Activated naive CD8-positive, alpha-beta T cell treated with anti-CD3 and anti-CD28 coated beads, Interleukin-2, amount 10 ng/mL, durations not matched to agents 7 days and 5 days (primary cell): ENCODE measurements at regions not wholly inside any gene's neighbourhood (a gene's known extent, or its start where the extent isn't known, plus 50 kb on each side); places are given as distances from the start of the nearest gene placed in this dataset.
"Not testable (repeated sequence)": the region's sequence is repeated elsewhere in the genome, so short reads cannot be mapped to it uniquely, and the experiment has no call there.

Experiments used
- ATAC-seq: fragments of 150-1000 bp; cut with Tn5 transposase; one replicate; pipeline ENCODE4 v1.10.0; 2021; ENCODE audit warnings: low read depth, moderate library complexity
- POLR2A ChIA-PET: fragments of 350-600 bp; sonication (Branson Sonifier 250); formaldehyde crosslinking; loops from one replicate; lab custom pipeline; 2021; ENCODE audit warnings: antibody characterized with exemption; lab: Charles Lee
- DNase-seq: peaks from one replicate; pipeline ENCODE4 v3.0.0; 2021
- H3K27ac Mint-ChIP-seq: one replicate; pipeline ENCODE4 v1.8.0; 2022; ENCODE audit warnings: mild to moderate bottlenecking, mixed read lengths
- H3K27me3 Mint-ChIP-seq: one replicate; pipeline ENCODE4 v1.8.0; 2022; ENCODE audit warnings: mild to moderate bottlenecking, moderate library complexity, mixed read lengths
- H3K36me3 Mint-ChIP-seq: one replicate; pipeline ENCODE4 v1.8.0; 2021; ENCODE audit warnings: mild to moderate bottlenecking, mixed read lengths
- H3K4me1 Mint-ChIP-seq: one replicate; pipeline ENCODE4 v1.8.0; 2021; ENCODE audit warnings: mixed read lengths
- H3K4me3 Mint-ChIP-seq: one replicate; pipeline ENCODE4 v1.8.0; 2022; ENCODE audit warnings: mild to moderate bottlenecking, moderate library complexity, mixed read lengths
- H3K9me3 Mint-ChIP-seq: one replicate; pipeline ENCODE4 v1.8.0; 2021; ENCODE audit warnings: mixed read lengths

- H3K36me3 Mint-ChIP-seq: no peaks in the 10 kb centered on the region
- peaks cover 5% of the 10 kb centered on the region for H3K9me3 Mint-ChIP-seq
- H3K27me3 Mint-ChIP-seq: peaks cover under 1% of the 10 kb centered on the region
- H3K4me1 Mint-ChIP-seq: no peaks in the 10 kb centered on the region
- no peak overlapping the region for H3K27ac Mint-ChIP-seq
- no peak overlapping the region for H3K4me3 Mint-ChIP-seq
- POLR2A ChIA-PET: no interaction called here
- no peak for ATAC-seq
- no peak for DNase-seq
These were observed 138.1 kb upstream of the LMNTD1 start for GRCh38 chr12:25690996-25691864.

DNA sequence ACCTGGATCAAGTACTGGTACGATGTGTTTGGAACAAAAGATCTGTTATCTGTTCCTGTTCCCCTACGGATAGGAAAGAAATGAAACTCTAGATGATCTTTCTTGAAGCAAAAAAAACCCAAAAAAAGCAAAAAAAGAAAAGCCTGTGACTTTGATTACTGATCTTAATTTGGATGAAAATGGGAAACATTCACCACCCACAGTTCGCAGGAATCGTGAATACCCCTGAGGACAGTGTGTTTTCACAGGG is 138.7 kb upstream of the LMNTD1 start:
- no peak for DNase-seq
- no peaks in the 10 kb centered on the region for H3K4me1 Mint-ChIP-seq
- POLR2A ChIA-PET: no interaction called here
- peaks cover 5% of the 10 kb centered on the region for H3K9me3 Mint-ChIP-seq
- H3K36me3 Mint-ChIP-seq: no peaks in the 10 kb centered on the region
- H3K4me3 Mint-ChIP-seq: no peak overlapping the region
- no peak for ATAC-seq
- H3K27me3 Mint-ChIP-seq: peaks cover 5% of the 10 kb centered on the region
- H3K27ac Mint-ChIP-seq: no peak overlapping the region

GRCh38 chr12:25692115-25693035 is 139.3 kb upstream of the LMNTD1 start:
- POLR2A ChIA-PET: no interaction called here
- Mint-ChIP-seq H3K4me3 (no peak overlapping the region), H3K27ac (no peak overlapping the region), H3K9me3 (peaks cover 4% of the 10 kb centered on the region), H3K4me1 (no peaks in the 10 kb centered on the region), H3K27me3 (peaks cover 5% of the 10 kb centered on the region), H3K36me3 (no peaks in the 10 kb centered on the region)
- ATAC-seq (no peak), DNase-seq (no peak)

DNA sequence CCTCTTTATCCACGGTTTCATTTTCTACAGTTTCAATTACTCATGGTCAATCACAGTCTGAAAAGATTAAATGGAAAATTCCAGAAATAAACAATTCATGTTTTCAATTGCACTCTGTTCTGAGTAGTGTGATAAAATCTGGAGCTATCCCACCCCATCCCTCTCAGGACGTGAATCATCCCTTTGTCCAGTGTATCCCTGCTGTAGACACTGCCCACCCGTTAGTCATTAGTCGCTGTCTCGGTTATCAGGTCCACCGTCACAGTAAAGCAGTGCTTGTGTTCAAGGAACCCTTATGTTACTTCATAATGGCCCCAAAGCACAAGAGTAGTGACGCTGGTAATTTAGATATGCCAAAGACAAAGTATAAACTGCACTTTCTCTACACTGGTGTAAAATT is 141.0 kb upstream of the LMNTD1 start:
- DNase-seq (no peak), ATAC-seq (no peak)
- Mint-ChIP-seq H3K4me1 (no peaks in the 10 kb centered on the region), H3K36me3 (no peaks in the 10 kb centered on the region), H3K27ac (no peak overlapping the region), H3K4me3 (no peak overlapping the region), H3K9me3 (no peaks in the 10 kb centered on the region), H3K27me3 (peaks cover 5% of the 10 kb centered on the region)
- POLR2A ChIA-PET: no interaction called here

DNA sequence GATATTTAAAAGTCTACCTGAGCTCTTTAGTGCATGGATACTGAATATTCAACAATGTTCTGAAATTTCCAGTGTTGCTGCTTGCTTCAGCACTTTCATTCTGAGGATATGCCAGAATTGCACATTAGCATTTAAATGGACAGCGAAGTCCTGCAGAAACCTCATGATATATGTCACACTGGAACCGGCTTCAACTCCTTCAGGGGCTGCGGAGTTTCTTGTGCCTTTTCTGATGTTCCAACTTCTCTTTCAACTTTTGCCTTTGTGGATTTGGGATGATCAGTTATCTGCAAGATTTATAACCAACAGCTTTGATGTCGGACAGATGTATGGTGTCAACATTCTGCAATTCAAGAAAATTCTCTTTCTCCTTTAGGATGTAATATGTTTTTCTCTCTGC is 142.5 kb upstream of the LMNTD1 start:
- H3K27me3 Mint-ChIP-seq: peaks cover 5% of the 10 kb centered on the region
- ATAC-seq: no peak
- no peak overlapping the region for H3K27ac Mint-ChIP-seq
- no peaks in the 10 kb centered on the region for H3K36me3 Mint-ChIP-seq
- POLR2A ChIA-PET: no interaction called here
- no peak for DNase-seq
- no peak overlapping the region for H3K4me3 Mint-ChIP-seq
- no peaks in the 10 kb centered on the region for H3K4me1 Mint-ChIP-seq
- no peaks in the 10 kb centered on the region for H3K9me3 Mint-ChIP-seq

DNA sequence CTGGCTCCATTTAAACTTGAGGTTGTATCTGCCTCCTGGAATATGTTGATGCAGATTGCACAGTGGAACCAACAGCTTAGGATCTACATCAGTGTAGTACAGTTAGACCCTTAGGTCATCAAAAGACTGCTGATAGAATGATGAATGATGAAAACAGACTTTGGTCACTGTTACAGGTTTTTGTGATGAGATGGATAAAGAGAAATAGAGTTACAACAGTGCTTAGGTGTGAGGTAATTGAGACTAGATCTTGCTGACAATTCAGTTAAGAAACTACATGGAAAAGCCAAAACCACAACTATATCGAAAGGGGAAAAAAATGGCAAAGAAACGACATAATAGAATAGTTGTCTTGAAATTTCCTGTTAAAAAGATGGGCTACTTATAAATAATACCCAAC is 145.7 kb upstream of the LMNTD1 start:
- POLR2A ChIA-PET: no interaction called here
- Mint-ChIP-seq H3K4me3 (no peak overlapping the region), H3K4me1 (no peaks in the 10 kb centered on the region), H3K27me3 (peaks cover 5% of the 10 kb centered on the region), H3K27ac (no peak overlapping the region), H3K36me3 (no peaks in the 10 kb centered on the region), H3K9me3 (no peaks in the 10 kb centered on the region)
- DNase-seq (no peak), ATAC-seq (no peak)

GRCh38 chr12:25699454-25699853 is 146.4 kb upstream of the LMNTD1 start:
- no peaks in the 10 kb centered on the region for H3K9me3 Mint-ChIP-seq
- no peaks in the 10 kb centered on the region for H3K4me1 Mint-ChIP-seq
- H3K27me3 Mint-ChIP-seq: peaks cover 5% of the 10 kb centered on the region
- H3K4me3 Mint-ChIP-seq: no peak overlapping the region
- no peaks in the 10 kb centered on the region for H3K36me3 Mint-ChIP-seq
- H3K27ac Mint-ChIP-seq: no peak overlapping the region
- POLR2A ChIA-PET: no interaction called here
- DNase-seq (no peak), ATAC-seq (no peak)

DNA sequence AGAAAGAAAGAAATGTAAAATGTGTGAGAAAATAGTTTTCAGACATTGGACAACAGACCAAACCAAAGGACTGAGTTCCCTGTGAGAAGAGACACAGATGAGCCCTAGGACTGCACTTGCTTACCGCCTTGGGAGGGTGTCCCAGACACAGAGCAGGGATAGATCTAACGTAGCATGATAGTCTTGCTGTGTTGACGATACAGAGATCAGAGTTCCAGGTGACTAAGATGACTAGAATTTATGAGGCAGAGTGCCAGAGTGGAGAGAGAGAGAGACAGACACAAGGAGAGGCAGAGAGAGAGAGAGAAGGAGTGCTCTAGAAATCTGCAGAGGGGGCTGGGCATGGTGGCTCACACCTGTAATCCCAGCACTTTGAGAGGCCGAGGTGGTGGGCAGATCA is 148.2 kb upstream of the LMNTD1 start:
- no peak for ATAC-seq
- H3K27ac Mint-ChIP-seq: no peak overlapping the region
- DNase-seq: no peak
- H3K9me3 Mint-ChIP-seq: peaks cover 1% of the 10 kb centered on the region
- no peak overlapping the region for H3K4me3 Mint-ChIP-seq
- POLR2A ChIA-PET: no interaction called here
- no peaks in the 10 kb centered on the region for H3K36me3 Mint-ChIP-seq
- H3K4me1 Mint-ChIP-seq: peaks cover 5% of the 10 kb centered on the region
- H3K27me3 Mint-ChIP-seq: peaks cover 4% of the 10 kb centered on the region

GRCh38 chr12:25702553-25702952 is 149.5 kb upstream of the LMNTD1 start:
- Mint-ChIP-seq H3K27ac (no peak overlapping the region), H3K9me3 (peaks cover 4% of the 10 kb centered on the region), H3K4me3 (no peak overlapping the region), H3K27me3 (no peaks in the 10 kb centered on the region), H3K4me1 (peaks cover 5% of the 10 kb centered on the region), H3K36me3 (no peaks in the 10 kb centered on the region)
- DNase-seq (no peak), ATAC-seq (no peak)
- POLR2A ChIA-PET: no interaction called here

GRCh38 chr12:25705261-25705660 is 152.2 kb upstream of the LMNTD1 start:
- POLR2A ChIA-PET: no interaction called here
- peaks cover 1% of the 10 kb centered on the region for H3K36me3 Mint-ChIP-seq

DNA sequence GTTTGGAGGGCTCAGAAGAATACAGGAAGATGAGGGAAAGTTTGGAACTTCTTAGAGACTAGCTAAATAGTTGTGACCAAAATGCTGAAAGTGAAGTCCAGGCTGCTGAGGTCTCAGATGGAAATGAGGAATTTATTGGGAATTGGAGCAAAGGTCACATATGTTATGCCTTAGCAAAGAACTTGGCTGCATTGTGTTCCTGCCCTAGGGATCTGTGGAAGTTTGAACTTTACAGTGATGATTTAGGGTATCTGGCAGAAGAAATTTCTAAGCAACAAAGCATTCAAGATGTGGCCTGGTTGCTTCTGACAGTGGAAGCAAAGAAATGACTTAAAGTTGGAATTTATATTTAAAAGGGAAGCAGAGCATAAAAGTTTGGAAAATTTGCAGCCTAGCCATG is 153.6 kb upstream of the LMNTD1 start:
- H3K36me3 Mint-ChIP-seq, H3K4me3 Mint-ChIP-seq, H3K4me1 Mint-ChIP-seq, H3K27ac Mint-ChIP-seq, DNase-seq, POLR2A ChIA-PET, H3K27me3 Mint-ChIP-seq, ATAC-seq: not testable (repeated sequence)
- peaks cover 11% of the 10 kb centered on the region for H3K9me3 Mint-ChIP-seq

More at GRCh38 chr12:25705261-25705660, 152.2 kb upstream of the LMNTD1 start:
- DNase-seq (no peak), ATAC-seq (no peak)
- peaks cover 5% of the 10 kb centered on the region for H3K4me1 Mint-ChIP-seq
- H3K27ac Mint-ChIP-seq: no peak overlapping the region
- peaks cover 9% of the 10 kb centered on the region for H3K9me3 Mint-ChIP-seq
- H3K4me3 Mint-ChIP-seq: no peak overlapping the region
- H3K27me3 Mint-ChIP-seq: no peaks in the 10 kb centered on the region

GRCh38 chr12:25707056-25707455 is 154.0 kb upstream of the LMNTD1 start:
- ATAC-seq (no peak), DNase-seq (no peak)
- H3K4me3 Mint-ChIP-seq: no peak overlapping the region
- peaks cover 11% of the 10 kb centered on the region for H3K9me3 Mint-ChIP-seq
- H3K27ac Mint-ChIP-seq: no peak overlapping the region
- H3K4me1 Mint-ChIP-seq: peaks cover 7% of the 10 kb centered on the region
- no peaks in the 10 kb centered on the region for H3K27me3 Mint-ChIP-seq
- peaks cover 3% of the 10 kb centered on the region for H3K36me3 Mint-ChIP-seq
- POLR2A ChIA-PET: no interaction called here

DNA sequence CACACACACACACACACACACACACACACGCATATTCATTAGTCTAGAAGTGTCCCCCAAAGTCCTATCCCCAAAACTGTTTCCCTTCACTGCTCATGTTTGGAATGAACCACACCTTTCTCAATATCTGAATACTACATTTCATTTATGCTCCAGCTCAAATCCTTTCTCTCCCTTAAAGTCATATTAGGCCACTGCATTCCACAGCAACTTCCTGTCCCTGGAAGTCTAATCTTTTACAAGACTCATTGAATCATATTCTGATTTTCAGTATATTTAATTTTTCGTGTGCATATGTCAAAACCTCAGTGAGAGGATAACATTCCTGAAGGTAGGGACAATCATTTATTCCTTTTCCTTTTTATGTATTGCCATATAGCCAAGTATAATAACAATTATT is 155.6 kb upstream of the LMNTD1 start:
- H3K4me3 Mint-ChIP-seq: no peak overlapping the region
- DNase-seq: no peak

DNA sequence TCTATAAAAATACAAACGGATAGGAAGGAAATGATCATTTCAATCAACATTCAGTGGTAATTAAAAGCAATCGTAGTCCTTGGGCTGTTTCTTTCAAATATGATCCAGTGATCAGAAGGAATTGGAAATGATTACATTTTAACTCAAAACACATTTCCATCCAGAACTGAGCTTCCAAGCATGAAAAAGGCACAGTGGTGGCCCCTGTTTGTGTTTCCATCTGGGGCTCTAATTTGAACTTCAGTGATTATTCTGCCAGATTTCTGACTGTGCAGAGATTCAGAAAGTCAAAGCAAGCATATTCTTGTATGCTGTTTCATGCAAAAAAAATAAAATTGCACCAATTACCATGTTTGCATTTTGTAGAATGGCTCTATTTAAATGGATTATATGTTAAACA is 157.0 kb upstream of the LMNTD1 start:
- H3K9me3 Mint-ChIP-seq: peaks cover 16% of the 10 kb centered on the region
- no peak overlapping the region for H3K4me3 Mint-ChIP-seq
- ATAC-seq (no peak), DNase-seq (no peak)
- H3K36me3 Mint-ChIP-seq: peaks cover 3% of the 10 kb centered on the region
- POLR2A ChIA-PET: no interaction called here
- no peaks in the 10 kb centered on the region for H3K27me3 Mint-ChIP-seq
- H3K4me1 Mint-ChIP-seq: peaks cover 6% of the 10 kb centered on the region
- no peak overlapping the region for H3K27ac Mint-ChIP-seq

More for the DNA sequence above, 155.6 kb upstream of the LMNTD1 start:
- POLR2A ChIA-PET: no interaction called here
- Mint-ChIP-seq H3K4me1 (peaks cover 7% of the 10 kb centered on the region), H3K36me3 (peaks cover 3% of the 10 kb centered on the region), H3K9me3 (peaks cover 16% of the 10 kb centered on the region), H3K27me3 (no peaks in the 10 kb centered on the region), H3K27ac (no peak overlapping the region)
- no peak for ATAC-seq
